ENCODE measurements at regions not wholly inside any gene's neighbourhood (a gene's known extent, or its start where the extent isn't known, plus 50 kb on each side); places are given as distances from the start of the nearest gene placed in this dataset.

DNA sequence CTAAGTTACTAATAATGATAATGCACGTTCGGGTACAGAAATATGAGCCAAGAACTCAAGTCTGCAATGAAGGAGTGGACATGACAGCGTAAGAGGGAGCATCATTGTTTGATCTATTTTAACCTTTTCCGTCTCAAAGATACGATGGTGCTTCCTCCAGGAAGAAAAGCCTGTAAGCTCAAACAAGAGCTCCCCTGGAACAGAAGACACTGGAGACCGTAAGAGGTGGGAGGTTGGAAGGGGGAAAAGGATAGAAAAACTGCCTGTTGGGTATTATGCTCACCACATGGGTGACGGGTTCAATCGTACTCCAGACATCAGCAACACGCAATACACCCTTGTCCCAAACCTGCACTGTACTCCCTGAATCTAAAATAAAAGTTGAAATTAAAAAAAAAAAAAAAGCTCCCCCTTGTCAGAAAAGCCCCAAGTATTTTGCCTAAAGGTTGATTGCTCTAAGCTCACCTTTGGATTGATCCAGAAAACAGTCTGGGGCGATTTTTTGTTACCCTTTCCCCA, 180.5 kb downstream of the TRIM27 start:
- TF ChIP-seq, protein P1, sequence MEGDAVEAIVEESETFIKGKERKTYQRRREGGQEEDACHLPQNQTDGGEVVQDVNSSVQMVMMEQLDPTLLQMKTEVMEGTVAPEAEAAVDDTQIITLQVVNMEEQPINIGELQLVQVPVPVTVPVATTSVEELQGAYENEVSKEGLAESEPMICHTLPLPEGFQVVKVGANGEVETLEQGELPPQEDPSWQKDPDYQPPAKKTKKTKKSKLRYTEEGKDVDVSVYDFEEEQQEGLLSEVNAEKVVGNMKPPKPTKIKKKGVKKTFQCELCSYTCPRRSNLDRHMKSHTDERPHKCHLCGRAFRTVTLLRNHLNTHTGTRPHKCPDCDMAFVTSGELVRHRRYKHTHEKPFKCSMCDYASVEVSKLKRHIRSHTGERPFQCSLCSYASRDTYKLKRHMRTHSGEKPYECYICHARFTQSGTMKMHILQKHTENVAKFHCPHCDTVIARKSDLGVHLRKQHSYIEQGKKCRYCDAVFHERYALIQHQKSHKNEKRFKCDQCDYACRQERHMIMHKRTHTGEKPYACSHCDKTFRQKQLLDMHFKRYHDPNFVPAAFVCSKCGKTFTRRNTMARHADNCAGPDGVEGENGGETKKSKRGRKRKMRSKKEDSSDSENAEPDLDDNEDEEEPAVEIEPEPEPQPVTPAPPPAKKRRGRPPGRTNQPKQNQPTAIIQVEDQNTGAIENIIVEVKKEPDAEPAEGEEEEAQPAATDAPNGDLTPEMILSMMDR (IDR thresholded peaks at IDR 0.05; ENCODE audit: low read length, missing control alignments), result no peak
- no peak overlapping the region for H3K4me3 ChIP-seq (replicated peaks; ENCODE audit: low read depth, low read length)
- no peak for DNase-seq (ENCODE audit: low read depth)

DNA sequence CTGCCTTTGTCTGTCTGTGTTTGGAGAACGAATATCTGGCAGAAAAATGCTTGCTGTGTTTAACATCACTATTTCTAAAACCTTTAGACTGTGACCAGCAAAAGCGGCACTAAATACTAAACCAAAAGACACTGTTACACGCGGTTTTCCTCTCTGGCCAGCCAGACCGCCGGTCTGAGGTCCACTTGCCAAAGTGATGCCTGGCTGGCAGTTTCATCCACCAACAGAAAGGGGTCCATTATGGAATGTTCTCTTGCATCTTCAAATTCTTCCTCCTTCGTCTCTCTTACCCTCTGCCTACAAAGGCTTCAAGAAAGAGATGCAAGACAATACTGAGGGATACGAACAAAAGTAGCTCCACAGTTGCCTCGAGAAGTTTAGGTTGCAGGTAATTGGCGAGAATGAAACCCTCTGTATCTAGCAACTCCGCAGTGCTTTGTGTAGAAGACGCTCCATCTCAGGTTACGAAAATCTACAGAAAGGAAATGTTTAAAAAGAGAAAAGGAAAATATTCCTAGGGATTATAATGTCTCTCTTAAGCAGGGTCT, 176.6 kb downstream of the TRIM27 start:
- peak overlapping the region; percentile 2 for H3K4me3 ChIP-seq (replicated peaks; ENCODE audit: low read depth, low read length)
- no peak for DNase-seq (ENCODE audit: low read depth)
- TF ChIP-seq, protein P1 (IDR thresholded peaks at IDR 0.05; ENCODE audit: low read length, missing control alignments), result no peak

DNA sequence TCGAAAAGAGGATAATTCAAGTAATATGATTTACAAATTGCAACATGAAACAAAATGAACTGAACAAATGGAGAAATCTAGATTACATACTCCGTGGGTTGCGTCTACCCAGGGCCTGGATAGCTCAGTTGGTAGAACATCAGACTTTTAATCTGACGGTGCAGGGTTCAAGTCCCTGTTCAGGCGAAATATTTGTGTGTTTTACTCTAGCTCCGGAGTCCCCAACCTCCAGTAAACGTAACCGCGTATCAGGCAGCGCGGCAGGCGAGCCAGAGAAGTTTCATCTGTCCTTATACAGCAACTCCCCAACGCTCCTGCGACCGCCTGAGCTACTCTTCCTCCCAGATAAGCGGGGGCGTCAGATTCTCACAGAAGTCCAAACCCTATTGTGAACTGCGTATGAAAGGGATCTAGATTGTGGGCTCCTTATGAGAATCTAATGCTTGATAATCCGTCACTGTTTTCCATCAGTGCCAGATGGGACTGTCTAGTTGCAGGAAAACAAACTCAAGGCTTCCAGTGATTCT, 176.1 kb downstream of the TRIM27 start:
- DNase-seq (ENCODE audit: low read depth), result peak; percentile 63
- TF ChIP-seq, protein P1 (IDR thresholded peaks at IDR 0.05; ENCODE audit: low read length, missing control alignments), result no peak
- peak overlapping the region; percentile 2 for H3K4me3 ChIP-seq (replicated peaks; ENCODE audit: low read depth, low read length)

DNA sequence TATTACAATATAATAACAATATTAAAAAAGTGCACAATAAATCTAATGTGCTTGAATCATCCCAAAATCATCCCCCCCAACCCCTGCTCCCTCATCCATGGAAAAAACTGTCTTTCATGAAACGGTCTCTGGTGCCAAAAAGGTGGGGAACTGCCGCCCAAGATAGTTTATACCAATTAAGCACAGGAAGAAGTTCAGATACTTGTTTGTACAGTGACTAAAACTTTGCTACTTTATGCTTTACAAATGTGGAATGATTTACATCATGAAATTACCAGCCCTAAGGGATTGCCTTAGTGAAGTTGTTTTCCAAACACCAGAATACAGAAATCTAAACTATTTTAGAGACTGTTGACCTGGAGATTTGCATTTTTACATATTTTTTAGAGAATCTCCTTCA, 175.6 kb downstream of the TRIM27 start:
- TF ChIP-seq, protein P1 (IDR thresholded peaks at IDR 0.05; ENCODE audit: low read length, missing control alignments), result no peak
- no peak for DNase-seq (ENCODE audit: low read depth)
- no peak overlapping the region for H3K4me3 ChIP-seq (replicated peaks; ENCODE audit: low read depth, low read length)

DNA sequence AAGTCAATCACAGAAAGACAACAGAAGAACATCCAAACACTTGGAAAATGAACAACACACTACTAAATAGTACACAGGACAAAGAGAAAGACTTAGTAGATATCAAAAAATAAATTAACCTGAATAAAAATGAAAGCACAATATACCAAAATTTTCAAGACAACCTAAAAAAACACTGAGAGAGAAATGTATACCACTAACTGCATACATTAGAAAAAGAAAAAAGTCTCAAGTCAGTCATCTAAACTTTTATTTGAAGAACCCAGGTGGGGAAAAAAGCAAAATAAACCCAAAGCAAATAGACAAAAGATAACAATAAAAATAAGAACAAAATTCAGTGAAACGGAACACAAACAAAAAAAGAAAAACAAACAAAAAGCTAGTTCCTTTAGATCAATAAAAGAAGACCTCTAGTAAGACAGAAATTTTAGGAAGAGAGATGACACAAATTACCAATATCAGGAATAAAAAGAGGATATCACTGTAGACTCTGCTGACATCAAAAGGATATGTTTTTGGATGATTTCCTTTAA, 172.8 kb downstream of the TRIM27 start:
- DNase-seq (ENCODE audit: low read depth), result no peak
- TF ChIP-seq, protein P1 (IDR thresholded peaks at IDR 0.05; ENCODE audit: low read length, missing control alignments), result no peak
- no peak overlapping the region for H3K4me3 ChIP-seq (replicated peaks; ENCODE audit: low read depth, low read length)

DNA sequence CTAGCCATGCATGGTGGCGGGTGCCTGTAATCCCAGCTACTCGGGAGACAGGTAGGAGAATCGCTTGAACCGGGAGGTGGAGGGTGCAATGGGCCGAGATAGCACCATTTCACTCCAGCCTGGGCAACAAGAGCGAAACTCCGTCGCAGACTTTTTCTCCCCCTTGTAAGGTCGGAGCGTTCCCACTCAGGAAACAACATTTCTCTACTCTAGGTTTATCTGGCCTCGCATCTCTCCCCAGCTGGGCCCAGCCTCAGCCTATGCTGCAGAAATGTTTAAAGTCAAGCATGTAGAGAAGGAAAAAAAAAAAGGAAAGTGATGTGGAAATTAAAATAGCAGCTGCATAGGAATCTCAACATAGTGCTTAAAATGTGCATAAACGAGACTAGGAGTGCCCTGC, 172.3 kb downstream of the TRIM27 start:
- no peak overlapping the region for H3K4me3 ChIP-seq (replicated peaks; ENCODE audit: low read depth, low read length)
- TF ChIP-seq, protein P1 (IDR thresholded peaks at IDR 0.05; ENCODE audit: low read length, missing control alignments), result no peak
- no peak for DNase-seq (ENCODE audit: low read depth)

DNA sequence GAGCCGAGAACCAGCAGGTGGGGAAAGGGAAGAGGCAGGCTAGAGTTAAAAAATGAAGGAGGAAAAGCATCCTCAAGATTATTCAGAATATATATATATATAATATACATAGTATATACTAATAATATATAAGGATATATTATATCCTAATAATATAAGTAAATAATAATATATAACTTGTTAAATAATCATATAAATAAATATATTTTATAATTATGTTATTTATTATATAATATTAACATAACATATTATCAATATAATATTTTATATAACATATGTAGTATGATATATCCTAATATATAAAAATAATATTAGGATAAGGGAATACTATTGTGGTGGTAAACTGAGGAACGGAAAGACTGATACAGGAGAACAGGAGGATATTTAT, 171.8 kb downstream of the TRIM27 start:
- TF ChIP-seq, protein P1 (IDR thresholded peaks at IDR 0.05; ENCODE audit: low read length, missing control alignments), result no peak
- no peak for DNase-seq (ENCODE audit: low read depth)
- no peak overlapping the region for H3K4me3 ChIP-seq (replicated peaks; ENCODE audit: low read depth, low read length)

Data from fibroblast of pulmonary artery (primary cell).